HAP-1 (cell line): ENCODE measurements at regions not wholly inside any gene's neighbourhood (a gene's known extent, or its start where the extent isn't known, plus 50 kb on each side); places are given as distances from the start of the nearest gene placed in this dataset.
"Not testable (repeated sequence)": the region's sequence is repeated elsewhere in the genome, so short reads cannot be mapped to it uniquely, and the experiment has no call there.

Source experiments
- DNase-seq, 2 experiments: peaks; one replicate each; pipeline ENCODE4 v3.0.0-alpha.2; 2016 to 2020; ENCODE audit warnings: low spot score in 2 of 2
- H3K27me3 ChIP-seq: fragments of 250-450 bp; sonication (Bioruptor Pico); 2 replicates; pipeline ENCODE4 v1.5.1; 2020; ENCODE audit warnings: low read depth, mild to moderate bottlenecking, moderate library complexity
- H3K36me3 ChIP-seq: fragments of 250-450 bp; sonication (Bioruptor Pico); replicated peaks from 2 replicates; pipeline ENCODE4 v1.5.1; 2020; ENCODE audit warnings: mild to moderate bottlenecking
- H3K4me1 ChIP-seq: fragments of 250-450 bp; sonication (Bioruptor Pico); 2 replicates; pipeline ENCODE4 v1.5.1; 2020; ENCODE audit warnings: mild to moderate bottlenecking
- H3K4me3 ChIP-seq: fragments of 250-450 bp; sonication (Bioruptor Pico); 2 replicates; pipeline ENCODE4 v1.5.1; 2020; ENCODE audit warnings: mild to moderate bottlenecking, moderate library complexity
- H3K9me3 ChIP-seq: fragments of 250-450 bp; sonication (Bioruptor Pico); 2 replicates; pipeline ENCODE4 v1.5.1; 2020; ENCODE audit warnings: mild to moderate bottlenecking, moderate library complexity
- in situ Hi-C: fragments of 300-500 bp; cut with MboI; formaldehyde crosslinking; loops from 3 replicates; pipeline ENCODE4 v1.14.3; 2020; ENCODE audit warnings: low sequenced_read_pairs, inconsistent platforms, mixed read lengths

- Histone ChIP-seq H3K36me3 (no peaks in the 10 kb centered on the region), H3K4me3 (no peak overlapping the region), H3K27me3 (no peaks in the 10 kb centered on the region), H3K9me3 (peaks cover 7% of the 10 kb centered on the region; the same call in 1 of the 2 replicates), H3K4me1 (no peaks in the 10 kb centered on the region)
- in situ Hi-C loops, result no loop called here
- DNase-seq, result no peak
These were observed 55.0 kb upstream of the PPP1R2C start for GRCh38 chrX:42832764-42833549.

DNA sequence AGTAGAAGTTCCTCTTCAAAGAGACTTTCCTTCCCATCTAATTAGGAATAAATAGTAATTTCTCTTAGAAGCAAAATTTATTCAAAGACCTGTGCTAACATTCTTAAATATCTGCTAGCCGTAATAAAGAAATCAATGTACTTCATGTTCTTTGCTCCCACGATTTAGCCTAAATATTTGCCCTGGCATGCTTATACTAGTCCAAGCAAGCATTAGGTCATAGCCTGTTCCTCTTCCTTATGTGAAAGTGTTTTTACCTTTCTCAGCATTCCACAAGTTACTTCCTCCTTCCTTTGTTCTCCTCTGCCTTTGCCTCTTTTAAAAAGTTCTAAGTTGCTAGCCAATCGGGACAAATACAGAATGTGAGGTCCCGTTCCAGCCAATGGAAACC lies 55.6 kb upstream of the PPP1R2C start:
- H3K4me1 ChIP-seq, H3K36me3 ChIP-seq, in situ Hi-C loops, H3K4me3 ChIP-seq, H3K9me3 ChIP-seq, H3K27me3 ChIP-seq, DNase-seq: not testable (repeated sequence)

DNA sequence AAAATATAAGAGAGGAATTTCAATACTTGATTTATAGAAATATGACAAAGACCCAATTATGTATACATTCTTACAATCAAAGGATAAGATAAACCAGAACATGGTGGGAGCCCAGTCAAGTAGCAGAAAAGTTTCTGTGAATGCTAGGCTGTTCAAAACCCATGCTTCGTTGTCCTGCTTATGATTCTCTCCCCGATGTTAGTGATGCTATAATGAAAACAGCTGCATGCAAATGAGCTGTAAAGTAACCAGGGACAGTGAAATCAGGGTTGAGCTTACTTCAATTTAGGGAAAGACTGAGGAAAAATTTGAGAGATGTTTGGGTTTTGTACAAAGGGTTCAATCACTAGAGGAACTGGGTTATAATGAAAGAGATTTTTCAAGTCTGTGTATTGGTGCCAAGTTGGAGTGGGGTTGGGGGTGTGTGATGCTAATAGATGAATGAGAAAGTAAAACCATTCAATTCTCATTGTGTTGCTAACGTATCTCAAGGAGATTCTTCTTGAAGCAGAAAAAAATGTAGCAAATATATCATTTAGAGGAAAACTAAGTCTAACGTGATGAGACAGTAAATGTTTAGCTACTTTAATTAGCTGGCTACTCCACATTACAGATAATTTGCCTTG lies 59.3 kb upstream of the PPP1R2C start:
- Histone ChIP-seq H3K27me3 (no peaks in the 10 kb centered on the region), H3K4me3 (no peak overlapping the region), H3K4me1 (no peaks in the 10 kb centered on the region), H3K36me3 (no peaks in the 10 kb centered on the region), H3K9me3 (no peaks in the 10 kb centered on the region)
- in situ Hi-C loops, result no loop called here
- no peak for DNase-seq

DNA sequence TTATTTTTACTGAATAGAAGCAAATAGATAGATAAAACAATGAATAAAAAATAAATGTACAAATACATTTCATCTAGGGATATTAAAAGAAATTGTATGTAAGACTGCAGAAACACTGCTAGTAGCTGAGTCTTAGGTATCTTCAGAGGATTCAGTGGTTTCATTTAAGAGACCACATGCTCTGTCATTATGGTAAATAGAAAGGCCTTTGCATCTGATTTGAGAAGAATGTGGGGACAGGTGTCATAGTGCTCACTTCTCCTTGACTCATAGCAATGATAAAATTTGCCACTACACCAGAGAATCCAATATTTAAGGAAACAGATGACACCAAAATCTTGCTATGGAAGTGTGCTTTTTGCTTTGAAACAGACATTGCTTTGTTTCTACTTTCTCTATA lies 59.8 kb upstream of the PPP1R2C start:
- Histone ChIP-seq H3K4me1 (no peaks in the 10 kb centered on the region), H3K27me3 (no peaks in the 10 kb centered on the region), H3K36me3 (no peaks in the 10 kb centered on the region), H3K4me3 (no peak overlapping the region), H3K9me3 (no peaks in the 10 kb centered on the region)
- in situ Hi-C loops, result no loop called here
- DNase-seq, result no peak

DNA sequence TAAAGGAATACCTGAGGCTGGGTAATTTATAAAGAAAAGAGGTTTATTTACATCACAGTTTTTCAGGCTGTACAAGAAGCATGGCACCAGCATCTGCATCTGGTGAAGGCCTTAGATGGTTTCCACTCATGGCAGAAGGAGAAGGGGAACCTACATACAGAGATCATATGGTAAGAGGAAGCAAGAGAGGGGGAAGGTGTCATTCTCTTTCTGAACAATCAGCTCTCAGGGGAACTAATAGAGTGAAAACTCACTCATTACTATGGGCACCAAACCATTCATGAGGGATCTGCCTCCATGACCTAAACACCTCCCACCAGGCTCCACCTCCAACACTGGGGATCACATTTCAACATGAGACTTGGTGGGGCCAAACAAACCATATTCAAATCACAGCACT lies 61.7 kb upstream of the PPP1R2C start:
- in situ Hi-C loops, result no loop called here
- H3K4me3 ChIP-seq, result no peak overlapping the region
- no peaks in the 10 kb centered on the region for H3K27me3 ChIP-seq
- H3K4me1 ChIP-seq, result no peaks in the 10 kb centered on the region
- no peak for DNase-seq
- no peaks in the 10 kb centered on the region for H3K36me3 ChIP-seq
- H3K9me3 ChIP-seq, result no peaks in the 10 kb centered on the region

DNA sequence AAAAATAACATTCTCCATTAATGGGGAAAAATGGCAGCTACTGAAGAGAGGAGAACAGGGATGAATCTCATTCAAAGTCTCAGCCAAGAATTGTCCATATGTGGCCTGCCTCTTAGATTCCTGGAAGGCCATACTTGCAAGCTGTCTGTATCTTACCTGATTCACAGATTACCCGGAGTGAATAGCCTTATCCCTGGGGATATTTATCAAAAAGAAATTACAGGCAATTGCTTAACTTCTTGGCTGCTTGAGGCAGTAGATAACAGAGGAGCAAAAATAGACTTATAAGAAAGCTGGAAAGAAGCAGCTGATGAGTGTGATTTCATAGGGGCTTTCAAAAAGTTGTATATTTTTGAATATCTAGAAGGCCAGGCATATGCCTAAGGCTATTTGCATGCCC lies 68.8 kb upstream of the PPP1R2C start:
- DNase-seq, result no peak
- in situ Hi-C loops, result no loop called here

GRCh38 chrX:42855259-42855658 lies 77.3 kb upstream of the PPP1R2C start:
- Histone ChIP-seq H3K36me3 (no peaks in the 10 kb centered on the region), H3K4me3 (no peak overlapping the region), H3K9me3 (no peaks in the 10 kb centered on the region), H3K4me1 (no peaks in the 10 kb centered on the region; the same call in 1 of the 2 replicates), H3K27me3 (no peaks in the 10 kb centered on the region)
- in situ Hi-C loops, result no loop called here
- no peak for DNase-seq

More for the DNA sequence above, 68.8 kb upstream of the PPP1R2C start:
- Histone ChIP-seq H3K4me1 (no peaks in the 10 kb centered on the region), H3K27me3 (no peaks in the 10 kb centered on the region), H3K9me3 (no peaks in the 10 kb centered on the region; the same call in 1 of the 2 replicates), H3K4me3 (no peak overlapping the region), H3K36me3 (no peaks in the 10 kb centered on the region)

GRCh38 chrX:42857766-42858165 lies 79.8 kb upstream of the PPP1R2C start:
- DNase-seq, result no peak
- Histone ChIP-seq H3K4me3 (no peak overlapping the region), H3K27me3 (no peaks in the 10 kb centered on the region), H3K9me3 (no peaks in the 10 kb centered on the region), H3K4me1 (no peaks in the 10 kb centered on the region; the same call in 1 of the 2 replicates), H3K36me3 (no peaks in the 10 kb centered on the region)
- in situ Hi-C loops, result no loop called here

DNA sequence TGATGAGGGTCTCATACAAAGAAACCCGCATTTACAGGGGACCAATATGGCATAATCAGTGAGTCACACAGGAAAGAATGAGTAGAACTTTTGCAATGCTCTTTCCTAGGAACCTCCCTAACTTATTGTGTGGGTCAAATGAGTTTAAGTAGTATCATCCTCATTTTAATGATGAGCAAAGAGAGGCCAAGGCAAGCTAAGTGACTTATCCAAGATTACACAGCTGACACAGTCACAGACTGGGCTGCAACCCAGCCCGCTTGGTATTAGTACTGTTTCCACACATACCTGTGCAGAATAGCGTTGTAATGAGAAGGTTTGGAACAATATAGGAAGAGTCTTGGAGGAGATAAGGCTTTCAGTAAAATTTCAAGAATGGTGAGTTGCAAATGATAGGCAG lies 91.0 kb upstream of the PPP1R2C start:
- in situ Hi-C loops, result no loop called here

GRCh38 chrX:42869659-42870476 lies 91.9 kb upstream of the PPP1R2C start:
- Histone ChIP-seq H3K9me3 (no peaks in the 10 kb centered on the region), H3K4me3 (no peak overlapping the region), H3K36me3 (no peaks in the 10 kb centered on the region), H3K27me3 (no peaks in the 10 kb centered on the region), H3K4me1 (peaks cover 18% of the 10 kb centered on the region)
- in situ Hi-C loops, result no loop called here
- DNase-seq, result no peak

More for the DNA sequence above, 91.0 kb upstream of the PPP1R2C start:
- Histone ChIP-seq H3K4me1 (peaks cover 18% of the 10 kb centered on the region), H3K4me3 (no peak overlapping the region), H3K36me3 (no peaks in the 10 kb centered on the region), H3K27me3 (no peaks in the 10 kb centered on the region), H3K9me3 (no peaks in the 10 kb centered on the region)
- DNase-seq, result no peak

DNA sequence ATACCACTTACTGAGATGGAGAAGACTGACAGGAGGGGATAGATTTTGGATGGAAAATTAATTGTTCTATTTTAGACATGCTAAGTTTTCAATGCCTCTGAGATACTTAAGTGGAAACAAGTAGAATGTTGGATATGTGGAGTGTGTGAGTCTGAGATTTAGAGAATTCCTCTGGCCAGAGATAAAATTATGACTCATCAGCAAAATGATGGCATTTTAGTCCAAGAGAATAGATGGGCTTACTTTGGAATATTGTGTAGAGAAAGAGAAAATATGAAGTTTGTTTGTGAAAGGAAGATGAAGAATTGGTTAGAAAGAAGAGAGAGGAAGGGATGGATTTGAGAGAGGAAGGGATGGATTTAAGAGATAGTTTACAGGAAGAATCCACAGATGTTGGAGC lies 108.6 kb upstream of the PPP1R2C start:
- H3K4me3 ChIP-seq, result no peak overlapping the region
- H3K9me3 ChIP-seq, result no peaks in the 10 kb centered on the region; the same call in 1 of the 2 replicates
- in situ Hi-C loops, result no loop called here
- DNase-seq, result no peak
- H3K4me1 ChIP-seq, result peaks cover 7% of the 10 kb centered on the region
- H3K27me3 ChIP-seq, result no peaks in the 10 kb centered on the region
- H3K36me3 ChIP-seq, result no peaks in the 10 kb centered on the region

GRCh38 chrX:42900947-42901346 lies 123.0 kb upstream of the PPP1R2C start:
- DNase-seq, result no peak
- H3K4me1 ChIP-seq, result no peaks in the 10 kb centered on the region
- no peaks in the 10 kb centered on the region for H3K27me3 ChIP-seq
- H3K9me3 ChIP-seq, result 0 out of 2 replicates have a peak, but pooled peaks cover 5% of the 10 kb centered on the region
- in situ Hi-C loops, result no loop called here
- H3K36me3 ChIP-seq, result no peaks in the 10 kb centered on the region
- no peak overlapping the region for H3K4me3 ChIP-seq

GRCh38 chrX:42902513-42902912 lies 124.5 kb upstream of the PPP1R2C start:
- Histone ChIP-seq H3K27me3 (no peaks in the 10 kb centered on the region), H3K4me3 (no peak overlapping the region), H3K4me1 (no peaks in the 10 kb centered on the region), H3K9me3 (0 out of 2 replicates have a peak, but pooled peaks cover 5% of the 10 kb centered on the region), H3K36me3 (no peaks in the 10 kb centered on the region)
- no peak for DNase-seq
- in situ Hi-C loops, result no loop called here

GRCh38 chrX:42920752-42921151 lies 142.8 kb upstream of the PPP1R2C start:
- Histone ChIP-seq H3K27me3 (no peaks in the 10 kb centered on the region), H3K4me1 (no peaks in the 10 kb centered on the region), H3K36me3 (no peaks in the 10 kb centered on the region), H3K4me3 (no peak overlapping the region), H3K9me3 (peaks cover 2% of the 10 kb centered on the region; the same call in 1 of the 2 replicates)
- no peak for DNase-seq
- in situ Hi-C loops, result no loop called here
